CD4-positive, CD25-positive, alpha-beta regulatory T cell (primary cell): ENCODE measurements at regions not wholly inside any gene's neighbourhood (a gene's known extent, or its start where the extent isn't known, plus 50 kb on each side); places are given as distances from the start of the nearest gene placed in this dataset.

ENCODE experiments used
- ATAC-seq, 2 donors: fragments of 150-1000 bp; cut with Tn5 transposase; one replicate each; pipeline ENCODE4 v1.10.0; 2021; ENCODE audit warnings: low read depth in 2 of 2, moderate number of reproducible peaks in 2 of 2, moderate library complexity in 1 of 2
- DNase-seq, 3 donors: peaks; one replicate each; pipeline versions ENCODE4 v3.0.0 to v3.0.0-alpha.2; 2012 to 2022; ENCODE audit warnings: mixed read lengths in 1 of 3
- H3K27ac ChIP-seq: one replicate; pipeline ENCODE4 v1.7.0; 2013; ENCODE audit warnings: mild to moderate bottlenecking, low read length; ENCODE audit not compliant: insufficient read depth, poor library complexity, severe bottlenecking
- H3K27me3 ChIP-seq: one replicate; pipeline ENCODE4 v1.7.0; 2013; ENCODE audit warnings: low read length; ENCODE audit not compliant: control insufficient read depth, insufficient read depth
- H3K36me3 ChIP-seq: one replicate; pipeline ENCODE4 v1.7.0; 2013; ENCODE audit warnings: mild to moderate bottlenecking, low read length, moderate library complexity; ENCODE audit not compliant: control insufficient read depth, insufficient read depth
- H3K4me1 ChIP-seq: 2 replicates; pipeline ENCODE4 v1.7.0; 2013; ENCODE audit warnings: mild to moderate bottlenecking, low read length; ENCODE audit not compliant: insufficient read depth, control insufficient read depth, poor library complexity, severe bottlenecking
- H3K4me3 ChIP-seq: one replicate; pipeline ENCODE4 v1.7.0; 2013; ENCODE audit warnings: low read depth, mild to moderate bottlenecking, low read length, moderate library complexity
- H3K9me3 ChIP-seq, 2 experiments: 1 replicate in 1 of 2; 2 replicates in 1 of 2; pipeline ENCODE4 v1.7.0; 2013; ENCODE audit warnings: low read length in 2 of 2, mild to moderate bottlenecking in 1 of 2, moderate library complexity in 1 of 2; ENCODE audit not compliant: control insufficient read depth in 2 of 2
- H3K27ac Mint-ChIP-seq, 3 donors: one replicate each; pipeline ENCODE4 v1.8.0; 2020 to 2022; ENCODE audit warnings: mild to moderate bottlenecking in 3 of 3, mixed read lengths in 3 of 3, moderate library complexity in 2 of 3
- H3K27me3 Mint-ChIP-seq: one replicate; pipeline ENCODE4 v1.8.0; 2022; ENCODE audit warnings: mild to moderate bottlenecking, mixed read lengths
- H3K36me3 Mint-ChIP-seq: one replicate; pipeline ENCODE4 v1.8.0; 2020; ENCODE audit warnings: mixed read lengths
- H3K4me1 Mint-ChIP-seq, 4 donors: one replicate each; pipeline ENCODE4 v1.8.0; 2020 to 2022; ENCODE audit warnings: mixed read lengths in 4 of 4, mild to moderate bottlenecking in 1 of 4
- H3K4me3 Mint-ChIP-seq, 4 donors: one replicate each; pipeline ENCODE4 v1.8.0; 2020 to 2022; ENCODE audit warnings: mild to moderate bottlenecking in 4 of 4, mixed read lengths in 4 of 4, moderate library complexity in 3 of 4
- H3K9me3 Mint-ChIP-seq, 7 donors: one replicate each; pipeline ENCODE4 v1.8.0; 2020 to 2022; ENCODE audit warnings: mixed read lengths in 7 of 7, mild to moderate bottlenecking in 3 of 7, moderate library complexity in 2 of 7

DNA sequence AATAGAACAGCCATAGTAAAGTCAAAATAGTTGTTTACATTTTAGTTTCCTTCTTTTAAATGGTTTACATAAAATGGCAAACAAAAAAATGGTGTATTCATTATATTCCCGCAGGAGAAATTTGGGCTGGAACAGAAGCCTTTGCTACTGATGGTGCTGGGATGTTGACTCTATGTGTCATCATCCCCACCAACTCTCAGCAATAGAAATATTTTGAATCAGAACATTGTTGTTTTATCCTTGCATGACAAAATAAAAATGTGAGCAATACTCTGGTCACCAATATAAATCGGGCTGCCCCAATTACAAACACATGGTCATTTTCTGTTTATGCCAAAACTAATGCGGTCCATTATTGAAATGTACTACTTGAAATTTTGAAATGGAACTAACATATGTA, 1131.6 kb upstream of the PCDH7 start:
- Mint-ChIP-seq H3K4me1 (no peaks in the 10 kb centered on the region), H3K9me3 (peaks cover 4 to 27% (median 11%) of the 10 kb centered on the region in 7 donors), H3K4me3 (no peak overlapping the region), H3K36me3 (no peaks in the 10 kb centered on the region), H3K27ac (no peak overlapping the region), H3K27me3 (no peaks in the 10 kb centered on the region)
- no peak overlapping the region for H3K4me3 ChIP-seq
- H3K27ac ChIP-seq: no peak overlapping the region
- H3K4me1 ChIP-seq: no peaks in the 10 kb centered on the region
- no peaks in the 10 kb centered on the region for H3K27me3 ChIP-seq
- no peak for ATAC-seq
- no peaks in the 10 kb centered on the region for H3K9me3 ChIP-seq
- no peaks in the 10 kb centered on the region for H3K36me3 ChIP-seq
- DNase-seq: no peak

DNA sequence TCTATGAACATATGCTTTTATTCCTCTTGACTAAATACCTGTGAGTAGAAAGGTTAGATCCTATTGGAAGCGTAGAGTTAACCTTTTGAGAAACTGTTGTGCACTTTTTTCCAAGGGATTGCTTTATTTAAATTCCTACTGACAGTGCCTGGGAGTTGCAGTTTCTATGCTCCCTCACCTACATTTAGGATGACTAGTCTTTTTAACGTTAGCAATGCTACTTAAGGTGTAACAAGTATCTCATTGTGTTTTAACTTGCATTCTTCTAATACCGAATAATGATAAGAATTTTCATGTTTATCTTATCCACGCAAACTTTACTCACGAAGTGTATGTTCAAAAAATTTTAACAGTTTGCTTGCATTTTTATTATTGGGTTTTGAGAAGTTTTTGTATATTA, 1123.9 kb upstream of the PCDH7 start:
- no peak overlapping the region for H3K4me3 Mint-ChIP-seq
- no peaks in the 10 kb centered on the region for H3K4me1 Mint-ChIP-seq

DNA sequence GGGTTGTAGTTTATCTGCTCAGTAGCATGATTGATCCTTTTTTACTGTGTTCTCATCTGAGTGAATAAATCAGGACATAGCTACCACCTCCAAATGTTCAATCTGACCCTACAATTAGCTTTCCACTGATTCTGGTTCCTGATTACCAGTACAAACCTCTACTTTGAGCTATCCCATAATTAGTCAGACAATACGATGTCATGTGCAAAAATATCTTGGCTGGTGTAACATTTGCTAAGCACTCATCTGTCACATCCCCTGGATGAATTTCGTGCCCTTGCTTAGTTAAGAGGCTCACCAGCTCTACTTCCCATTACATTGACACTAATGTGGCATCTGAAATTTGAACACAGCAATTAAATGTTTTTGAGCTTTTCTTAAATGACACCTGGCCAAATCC, 1101.0 kb upstream of the PCDH7 start:
- Mint-ChIP-seq H3K27me3 (no peaks in the 10 kb centered on the region), H3K4me3 (no peak overlapping the region), H3K4me1 (no peaks in the 10 kb centered on the region), H3K9me3 (peaks cover 0 to 24% (median 5%) of the 10 kb centered on the region in 7 donors), H3K27ac (no peak overlapping the region), H3K36me3 (no peaks in the 10 kb centered on the region)
- H3K4me3 ChIP-seq: no peak overlapping the region
- no peak overlapping the region for H3K27ac ChIP-seq
- ATAC-seq (no peak), DNase-seq (no peak)
- no peaks in the 10 kb centered on the region for H3K4me1 ChIP-seq
- no peaks in the 10 kb centered on the region for H3K9me3 ChIP-seq
- H3K27me3 ChIP-seq: no peaks in the 10 kb centered on the region
- no peaks in the 10 kb centered on the region for H3K36me3 ChIP-seq

More for the DNA sequence above, 1123.9 kb upstream of the PCDH7 start:
- Histone ChIP-seq H3K4me3 (no peak overlapping the region), H3K36me3 (no peaks in the 10 kb centered on the region), H3K27ac (no peak overlapping the region), H3K27me3 (no peaks in the 10 kb centered on the region), H3K9me3 (peaks cover 0 to 10% of the 10 kb centered on the region in 2 experiments), H3K4me1 (no peaks in the 10 kb centered on the region)
- Mint-ChIP-seq H3K27ac (no peak overlapping the region), H3K36me3 (no peaks in the 10 kb centered on the region), H3K27me3 (no peaks in the 10 kb centered on the region), H3K9me3 (peaks cover 5 to 16% (median 9%) of the 10 kb centered on the region in 7 donors)
- ATAC-seq (no peak), DNase-seq (no peak)

DNA sequence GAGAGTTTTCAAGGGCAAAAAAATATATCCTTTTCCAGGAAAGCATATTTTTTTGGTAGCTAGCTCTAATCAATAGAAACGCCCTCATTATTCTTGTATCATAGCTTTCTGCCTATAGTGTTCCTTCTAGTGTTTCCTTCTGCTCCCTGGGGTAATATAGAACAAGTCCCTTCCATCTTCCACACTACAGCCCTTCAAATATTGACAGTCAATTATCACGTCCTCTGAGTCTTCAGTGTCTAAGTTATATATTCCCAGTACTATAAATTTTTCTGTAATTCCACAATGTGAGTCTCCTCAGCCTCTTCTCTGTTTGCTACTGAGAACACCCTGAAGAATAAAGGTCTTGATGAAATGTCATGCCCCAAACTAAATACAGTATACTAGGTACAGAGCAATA, 1088.0 kb upstream of the PCDH7 start:
- Histone ChIP-seq H3K36me3 (no peaks in the 10 kb centered on the region), H3K9me3 (peaks cover 0 to 3% of the 10 kb centered on the region in 2 experiments), H3K27me3 (no peaks in the 10 kb centered on the region), H3K4me1 (no peaks in the 10 kb centered on the region), H3K4me3 (no peak overlapping the region), H3K27ac (no peak overlapping the region)
- Mint-ChIP-seq H3K27me3 (no peaks in the 10 kb centered on the region), H3K36me3 (no peaks in the 10 kb centered on the region), H3K4me1 (no peaks in the 10 kb centered on the region), H3K9me3 (peaks cover 0 to 29% (median 5%) of the 10 kb centered on the region in 7 donors), H3K27ac (no peak overlapping the region), H3K4me3 (no peak overlapping the region)
- no peak for ATAC-seq
- no peak for DNase-seq

DNA sequence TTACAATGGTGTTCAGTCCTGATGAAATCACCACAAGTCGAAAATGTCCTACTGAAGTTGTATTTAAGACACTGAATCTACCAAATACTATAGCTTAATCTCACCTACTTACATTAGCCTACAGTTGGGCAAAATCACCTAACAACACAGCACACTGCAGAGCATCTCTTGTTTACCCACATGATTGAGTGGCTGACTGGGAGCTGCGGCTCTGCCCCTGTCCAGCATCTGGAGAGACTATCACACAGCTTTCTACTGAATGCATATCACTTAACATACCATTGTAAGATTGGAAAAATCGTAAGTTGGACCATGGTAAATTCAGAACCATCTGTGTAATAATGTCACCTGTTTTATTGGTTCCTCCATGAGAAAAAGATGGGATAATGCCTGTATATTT, 1083.2 kb upstream of the PCDH7 start:
- H3K4me1 ChIP-seq: no peaks in the 10 kb centered on the region
- Mint-ChIP-seq H3K27me3 (no peaks in the 10 kb centered on the region), H3K27ac (no peak overlapping the region), H3K36me3 (no peaks in the 10 kb centered on the region), H3K4me1 (no peaks in the 10 kb centered on the region), H3K9me3 (peaks cover 2 to 23% (median 3%) of the 10 kb centered on the region in 7 donors), H3K4me3 (no peak overlapping the region)
- H3K27me3 ChIP-seq: no peaks in the 10 kb centered on the region
- H3K9me3 ChIP-seq: peaks cover 0 to 3% of the 10 kb centered on the region in 2 experiments
- no peak overlapping the region for H3K27ac ChIP-seq
- ATAC-seq: no peak
- no peak overlapping the region for H3K4me3 ChIP-seq
- DNase-seq: no peak
- H3K36me3 ChIP-seq: no peaks in the 10 kb centered on the region

DNA sequence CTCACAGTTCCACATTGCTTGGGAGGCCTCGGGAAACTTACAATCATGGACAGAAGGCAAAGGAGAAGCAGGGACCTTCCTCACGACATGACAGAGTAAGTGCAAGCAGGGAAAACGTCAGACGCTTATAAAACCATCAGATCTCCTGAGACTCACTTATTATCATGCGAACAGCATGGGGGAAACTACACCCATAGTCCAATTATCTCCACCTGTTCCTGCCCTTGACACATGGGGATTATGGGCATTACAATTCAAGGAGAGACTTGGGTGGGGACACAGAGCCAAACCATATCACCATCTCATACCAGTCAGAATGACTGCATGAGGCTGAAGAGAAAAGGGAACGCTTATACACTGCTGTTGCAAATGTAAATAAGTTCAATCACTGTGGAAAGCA, 1066.9 kb upstream of the PCDH7 start:
- H3K4me3 Mint-ChIP-seq: no peak overlapping the region
- H3K9me3 ChIP-seq: peaks cover 1 to 3% of the 10 kb centered on the region in 2 experiments
- no peak overlapping the region for H3K4me3 ChIP-seq
- H3K27ac ChIP-seq: no peak overlapping the region
- DNase-seq: no peak
- H3K27me3 Mint-ChIP-seq: no peaks in the 10 kb centered on the region
- H3K9me3 Mint-ChIP-seq: peaks cover 0 to 6% (median 5%) of the 10 kb centered on the region in 7 donors
- no peaks in the 10 kb centered on the region for H3K36me3 ChIP-seq
- H3K27ac Mint-ChIP-seq: no peak overlapping the region
- no peaks in the 10 kb centered on the region for H3K36me3 Mint-ChIP-seq
- H3K4me1 Mint-ChIP-seq: no peaks in the 10 kb centered on the region
- no peak for ATAC-seq
- H3K4me1 ChIP-seq: no peaks in the 10 kb centered on the region
- no peaks in the 10 kb centered on the region for H3K27me3 ChIP-seq

DNA sequence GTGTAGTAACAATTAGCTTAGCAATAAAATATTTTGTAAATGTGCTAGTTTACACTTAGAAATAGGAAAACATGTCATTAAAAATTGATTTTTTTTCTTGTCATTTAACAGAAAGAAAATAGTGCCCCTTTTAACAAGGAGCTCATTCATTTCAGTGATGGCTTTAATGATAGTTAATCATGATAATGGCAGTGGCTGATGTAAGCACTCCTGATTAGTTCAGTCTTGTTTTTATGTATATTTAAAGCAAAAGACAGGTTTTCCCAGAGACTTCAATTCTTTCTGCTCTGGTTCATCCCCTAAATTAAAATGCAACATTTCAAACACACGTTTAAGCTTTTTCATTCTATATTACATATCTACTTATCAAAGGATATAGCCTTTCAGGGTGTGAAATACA, 1039.5 kb upstream of the PCDH7 start:
- no peak overlapping the region for H3K27ac ChIP-seq
- no peak for DNase-seq
- ATAC-seq: no peak
- H3K4me3 ChIP-seq: no peak overlapping the region
- Mint-ChIP-seq H3K4me3 (no peak overlapping the region), H3K27ac (no peak overlapping the region), H3K36me3 (no peaks in the 10 kb centered on the region), H3K9me3 (peaks cover 2 to 42% (median 7%) of the 10 kb centered on the region in 7 donors), H3K27me3 (no peaks in the 10 kb centered on the region), H3K4me1 (no peaks in the 10 kb centered on the region)
- H3K27me3 ChIP-seq: no peaks in the 10 kb centered on the region
- no peaks in the 10 kb centered on the region for H3K4me1 ChIP-seq
- peaks cover 0 to 2% of the 10 kb centered on the region in 2 experiments for H3K9me3 ChIP-seq
- H3K36me3 ChIP-seq: no peaks in the 10 kb centered on the region

DNA sequence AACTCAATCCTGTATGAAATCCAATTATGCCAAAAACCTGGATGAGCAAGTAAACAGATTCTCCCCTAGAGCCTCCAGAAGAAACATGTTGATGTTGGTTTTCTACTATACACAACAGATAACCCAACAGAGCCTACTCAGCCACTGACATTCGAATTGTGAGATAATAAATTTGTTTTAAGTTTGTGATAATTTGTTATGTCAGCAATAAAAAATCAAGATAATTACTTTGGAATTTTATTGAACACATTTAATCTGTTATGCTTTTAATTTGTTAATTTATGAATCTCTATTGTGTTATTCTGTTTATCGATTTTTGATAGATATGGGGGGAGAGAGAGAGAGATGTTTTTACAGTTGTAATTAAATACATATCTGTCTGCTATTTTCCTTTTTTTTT, 1016.1 kb upstream of the PCDH7 start:
- Histone ChIP-seq H3K27me3 (no peaks in the 10 kb centered on the region), H3K4me1 (no peaks in the 10 kb centered on the region), H3K4me3 (no peak overlapping the region), H3K27ac (no peak overlapping the region), H3K36me3 (no peaks in the 10 kb centered on the region), H3K9me3 (peaks cover 11 to 25% of the 10 kb centered on the region in 2 experiments)
- H3K4me3 Mint-ChIP-seq: no peak overlapping the region
- ATAC-seq: no peak
- H3K27me3 Mint-ChIP-seq: no peaks in the 10 kb centered on the region
- no peak overlapping the region for H3K27ac Mint-ChIP-seq
- no peaks in the 10 kb centered on the region for H3K4me1 Mint-ChIP-seq
- peaks cover 3 to 40% (median 22%) of the 10 kb centered on the region in 7 donors for H3K9me3 Mint-ChIP-seq
- H3K36me3 Mint-ChIP-seq: no peaks in the 10 kb centered on the region
- DNase-seq: no peak
